WTC11 (cell line): ENCODE measurements at regions not wholly inside any gene's neighbourhood (a gene's known extent, or its start where the extent isn't known, plus 50 kb on each side); places are given as distances from the start of the nearest gene placed in this dataset.

ENCODE experiments used
- ATAC-seq: fragments of 200-7000 bp; cut with Tn5 transposase; 2 replicates; pipeline ENCODE4 v1.10.0; 2021; ENCODE audit warnings: mild to moderate bottlenecking, moderate library complexity
- CTCF ChIA-PET: fragments of 300-600 bp; sonication (Branson Sonifier 250); formaldehyde crosslinking; loops from one replicate; lab custom pipeline; 2021; ENCODE audit warnings: antibody characterized with exemption; lab: Charles Lee
- POLR2A ChIA-PET: fragments of 350-600 bp; sonication (Branson Sonifier 250); formaldehyde crosslinking; loops from one replicate; lab custom pipeline; 2021; ENCODE audit warnings: antibody characterized with exemption; lab: Charles Lee
- DNase-seq: peaks from one replicate; pipeline ENCODE4 v3.0.0; 2021; ENCODE audit warnings: low spot score
- H3K27ac Mint-ChIP-seq: 2 replicates; pipeline ENCODE4 v1.8.0; 2021; ENCODE audit warnings: mixed read lengths
- H3K27me3 Mint-ChIP-seq: 2 replicates; pipeline ENCODE4 v1.8.0; 2021; ENCODE audit warnings: low read depth, mild to moderate bottlenecking, moderate library complexity, mixed read lengths
- H3K36me3 Mint-ChIP-seq: 2 replicates; pipeline ENCODE4 v1.8.0; 2021; ENCODE audit warnings: mixed read lengths
- H3K4me1 Mint-ChIP-seq: 2 replicates; pipeline ENCODE4 v1.8.0; 2022; ENCODE audit warnings: mixed read lengths
- H3K4me3 Mint-ChIP-seq: 2 replicates; pipeline ENCODE4 v1.8.0; 2021; ENCODE audit warnings: mild to moderate bottlenecking, moderate library complexity, mixed read lengths
- H3K9me3 Mint-ChIP-seq: 2 replicates; pipeline ENCODE4 v1.8.0; 2021; ENCODE audit warnings: mixed read lengths
- ATF1 ChIP-seq: sonication (generic); formaldehyde crosslinking; IDR thresholded peaks from 2 replicates; pipeline ENCODE4 v1.8.1; 2023; ENCODE audit warnings: mild to moderate bottlenecking, moderate library complexity, missing genetic modification reagents
- ATF2 ChIP-seq: sonication (generic); formaldehyde crosslinking; IDR thresholded peaks from 2 replicates; pipeline ENCODE4 v1.8.1; 2022; ENCODE audit warnings: low read depth, missing genetic modification reagents, borderline replicate concordance
- E2F1 ChIP-seq: sonication (generic); formaldehyde crosslinking; IDR thresholded peaks from 2 replicates; pipeline ENCODE4 v1.8.0; 2022; ENCODE audit warnings: mild to moderate bottlenecking, missing genetic modification reagents
- GABPB1 ChIP-seq: sonication (generic); formaldehyde crosslinking; IDR thresholded peaks from 2 replicates; pipeline ENCODE4 v1.8.1; 2023; ENCODE audit warnings: mild to moderate bottlenecking, missing genetic modification reagents
- GTF2I ChIP-seq: fragments of 250-450 bp; sonication (Bioruptor Pico); conservative IDR thresholded peaks from 2 replicates; pipeline ENCODE4 v1.4.0; 2021; ENCODE audit warnings: mild to moderate bottlenecking
- KAT7 ChIP-seq: sonication (generic); formaldehyde crosslinking; IDR thresholded peaks from 2 replicates; pipeline ENCODE4 v1.8.1; 2023; ENCODE audit warnings: missing genetic modification reagents, mild to moderate bottlenecking, borderline replicate concordance
- MYBL2 ChIP-seq: sonication (generic); formaldehyde crosslinking; IDR thresholded peaks from 2 replicates; pipeline ENCODE4 v1.8.1; 2023; ENCODE audit warnings: mild to moderate bottlenecking, moderate library complexity, missing genetic modification reagents
- NFE2L1 ChIP-seq: sonication (generic); formaldehyde crosslinking; IDR thresholded peaks from 2 replicates; pipeline ENCODE4 v1.8.1; 2023; ENCODE audit warnings: missing genetic modification reagents
- NR3C1 ChIP-seq: sonication (generic); formaldehyde crosslinking; conservative IDR thresholded peaks from 2 replicates; pipeline ENCODE4 v1.8.1; 2023; ENCODE audit warnings: low read depth, mild to moderate bottlenecking, missing genetic modification reagents
- OVOL2 ChIP-seq: fragments of 250-450 bp; sonication (Bioruptor Pico); IDR thresholded peaks from 2 replicates; pipeline ENCODE4 v1.9.0; 2021; ENCODE audit warnings: mild to moderate bottlenecking, borderline replicate concordance
- PRDM15 ChIP-seq: sonication (generic); formaldehyde crosslinking; IDR thresholded peaks from 2 replicates; pipeline ENCODE4 v1.8.0; 2022; ENCODE audit warnings: missing genetic modification reagents
- PRRX2 ChIP-seq: fragments of 250-450 bp; sonication (Bioruptor Pico); IDR thresholded peaks from 2 replicates; pipeline ENCODE4 v1.8.0; 2021; ENCODE audit warnings: mild to moderate bottlenecking
- RELA ChIP-seq: sonication (generic); formaldehyde crosslinking; IDR thresholded peaks from 2 replicates; pipeline ENCODE4 v1.8.1; 2022; ENCODE audit warnings: missing genetic modification reagents, mild to moderate bottlenecking, borderline replicate concordance
- SMAD3 ChIP-seq: sonication (generic); formaldehyde crosslinking; IDR thresholded peaks from 2 replicates; pipeline ENCODE4 v1.8.0; 2022; ENCODE audit warnings: missing genetic modification reagents, mild to moderate bottlenecking, borderline replicate concordance
- ZNF281 ChIP-seq: sonication (generic); formaldehyde crosslinking; IDR thresholded peaks from 2 replicates; pipeline ENCODE4 v1.8.0; 2023; ENCODE audit warnings: mild to moderate bottlenecking, missing genetic modification reagents
- ZNF396 ChIP-seq: fragments of 250-450 bp; sonication (Bioruptor Pico); IDR thresholded peaks from 2 replicates; pipeline ENCODE4 v1.8.0; 2021; ENCODE audit warnings: mild to moderate bottlenecking, moderate library complexity, borderline replicate concordance
- TF ChIP-seq, protein P1 (sequence below): sonication (generic); formaldehyde crosslinking; IDR thresholded peaks from 2 replicates; pipeline ENCODE4 v1.8.0; 2023; ENCODE audit warnings: missing genetic modification reagents
- TF ChIP-seq, protein P2 (sequence below): sonication (generic); formaldehyde crosslinking; IDR thresholded peaks from 2 replicates; pipeline ENCODE4 v1.8.1; 2023; ENCODE audit warnings: mild to moderate bottlenecking, missing genetic modification reagents

DNA sequence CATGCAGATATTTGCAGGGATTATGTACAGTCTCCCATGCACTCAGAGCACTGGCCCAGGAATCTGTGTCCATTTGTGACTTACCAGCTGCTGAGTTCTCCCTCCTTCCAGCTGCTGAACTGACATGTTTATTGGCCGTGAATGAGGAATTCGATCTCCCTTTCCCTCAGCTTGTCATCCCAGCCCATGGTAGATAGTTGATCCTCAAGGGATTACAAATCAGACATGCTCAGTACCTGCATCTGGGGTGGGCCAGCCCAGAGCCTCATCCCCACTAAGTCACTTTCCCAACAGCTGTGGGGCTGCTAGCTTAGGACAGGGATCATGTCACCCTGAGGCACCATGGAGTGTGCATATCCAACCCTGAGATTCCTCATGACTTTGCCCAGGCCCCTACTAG is 1284.9 kb upstream of the LRRTM1 start:
- TF ChIP-seq ATF2 (CRISPR knock-in tag) (no peak), E2F1 (CRISPR knock-in tag) (no peak), NFE2L1 (CRISPR knock-in tag) (no peak), KAT7 (CRISPR knock-in tag) (no peak), GTF2I (no peak), NR3C1 (CRISPR knock-in tag) (no peak), SMAD3 (no peak), PRRX2 (CRISPR knock-in tag) (no peak), ZNF396 (CRISPR knock-in tag) (no peak), OVOL2 (CRISPR knock-in tag) (no peak), PRDM15 (CRISPR knock-in tag) (no peak), MYBL2 (CRISPR knock-in tag) (no peak), RELA (CRISPR knock-in tag) (no peak), GABPB1 (no peak), ATF1 (no peak), ZNF281 (CRISPR knock-in tag) (no peak)
- TF ChIP-seq, protein P1, sequence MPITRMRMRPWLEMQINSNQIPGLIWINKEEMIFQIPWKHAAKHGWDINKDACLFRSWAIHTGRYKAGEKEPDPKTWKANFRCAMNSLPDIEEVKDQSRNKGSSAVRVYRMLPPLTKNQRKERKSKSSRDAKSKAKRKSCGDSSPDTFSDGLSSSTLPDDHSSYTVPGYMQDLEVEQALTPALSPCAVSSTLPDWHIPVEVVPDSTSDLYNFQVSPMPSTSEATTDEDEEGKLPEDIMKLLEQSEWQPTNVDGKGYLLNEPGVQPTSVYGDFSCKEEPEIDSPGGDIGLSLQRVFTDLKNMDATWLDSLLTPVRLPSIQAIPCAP (CRISPR knock-in tag), result no peak
- TF ChIP-seq, protein P2, sequence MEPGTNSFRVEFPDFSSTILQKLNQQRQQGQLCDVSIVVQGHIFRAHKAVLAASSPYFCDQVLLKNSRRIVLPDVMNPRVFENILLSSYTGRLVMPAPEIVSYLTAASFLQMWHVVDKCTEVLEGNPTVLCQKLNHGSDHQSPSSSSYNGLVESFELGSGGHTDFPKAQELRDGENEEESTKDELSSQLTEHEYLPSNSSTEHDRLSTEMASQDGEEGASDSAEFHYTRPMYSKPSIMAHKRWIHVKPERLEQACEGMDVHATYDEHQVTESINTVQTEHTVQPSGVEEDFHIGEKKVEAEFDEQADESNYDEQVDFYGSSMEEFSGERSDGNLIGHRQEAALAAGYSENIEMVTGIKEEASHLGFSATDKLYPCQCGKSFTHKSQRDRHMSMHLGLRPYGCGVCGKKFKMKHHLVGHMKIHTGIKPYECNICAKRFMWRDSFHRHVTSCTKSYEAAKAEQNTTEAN (CRISPR knock-in tag), result no peak
- H3K27ac Mint-ChIP-seq, result no peak overlapping the region
- no peaks in the 10 kb centered on the region for H3K4me1 Mint-ChIP-seq
- no peak for ATAC-seq
- H3K9me3 Mint-ChIP-seq, result no peaks in the 10 kb centered on the region
- no peak for DNase-seq
- no peaks in the 10 kb centered on the region for H3K27me3 Mint-ChIP-seq
- ChIA-PET CTCF (no interaction called here), POLR2A (no interaction called here)
- H3K36me3 Mint-ChIP-seq, result no peaks in the 10 kb centered on the region
- no peak overlapping the region for H3K4me3 Mint-ChIP-seq
